ENCODE measurements at regions not wholly inside any gene's neighbourhood (a gene's known extent, or its start where the extent isn't known, plus 50 kb on each side); places are given as distances from the start of the nearest gene placed in this dataset.

DNA sequence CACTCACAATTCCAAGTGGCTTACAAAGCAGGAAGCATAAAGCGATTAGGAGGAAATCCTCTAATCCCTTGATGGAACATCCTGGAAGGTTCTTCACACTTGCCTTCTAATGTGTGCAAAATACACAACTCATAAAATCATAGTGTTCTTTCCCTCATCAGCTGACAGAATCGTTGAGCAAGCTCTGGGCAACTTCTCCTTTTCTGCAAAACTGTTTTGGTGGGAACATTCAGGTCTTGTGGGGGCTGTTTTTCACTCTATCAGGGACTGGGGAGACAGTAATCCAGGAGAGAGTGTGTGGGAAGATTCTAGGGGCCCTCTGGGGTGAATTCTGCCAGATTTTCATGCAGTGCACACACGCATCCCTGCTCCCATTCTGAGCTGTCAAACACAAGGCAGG is 53.2 kb downstream of the IRAG1 start:
- no peak for TF ChIP-seq POLR2AphosphoS5 (IDR thresholded peaks at IDR 0.05; ENCODE audit: low read depth)
- TF ChIP-seq, protein P1, sequence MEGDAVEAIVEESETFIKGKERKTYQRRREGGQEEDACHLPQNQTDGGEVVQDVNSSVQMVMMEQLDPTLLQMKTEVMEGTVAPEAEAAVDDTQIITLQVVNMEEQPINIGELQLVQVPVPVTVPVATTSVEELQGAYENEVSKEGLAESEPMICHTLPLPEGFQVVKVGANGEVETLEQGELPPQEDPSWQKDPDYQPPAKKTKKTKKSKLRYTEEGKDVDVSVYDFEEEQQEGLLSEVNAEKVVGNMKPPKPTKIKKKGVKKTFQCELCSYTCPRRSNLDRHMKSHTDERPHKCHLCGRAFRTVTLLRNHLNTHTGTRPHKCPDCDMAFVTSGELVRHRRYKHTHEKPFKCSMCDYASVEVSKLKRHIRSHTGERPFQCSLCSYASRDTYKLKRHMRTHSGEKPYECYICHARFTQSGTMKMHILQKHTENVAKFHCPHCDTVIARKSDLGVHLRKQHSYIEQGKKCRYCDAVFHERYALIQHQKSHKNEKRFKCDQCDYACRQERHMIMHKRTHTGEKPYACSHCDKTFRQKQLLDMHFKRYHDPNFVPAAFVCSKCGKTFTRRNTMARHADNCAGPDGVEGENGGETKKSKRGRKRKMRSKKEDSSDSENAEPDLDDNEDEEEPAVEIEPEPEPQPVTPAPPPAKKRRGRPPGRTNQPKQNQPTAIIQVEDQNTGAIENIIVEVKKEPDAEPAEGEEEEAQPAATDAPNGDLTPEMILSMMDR (IDR thresholded peaks at IDR 0.05; ENCODE audit: insufficient read depth, low read length) = no peak

Data from HL-60 (cell line).